A549 (cell line): ENCODE measurements at regions not wholly inside any gene's neighbourhood (a gene's known extent, or its start where the extent isn't known, plus 50 kb on each side); places are given as distances from the start of the nearest gene placed in this dataset.
A peak's percentile ranks its signal among the peaks of the same experiment; 100 is the strongest.

Source experiments
- ATAC-seq, 2 experiments: fragments of 200-7000 bp in 1 of 2; fragments of >200 bp in 1 of 2; cut with Nextera tagmentation in 1 of 2; cut with Tn5 transposase in 1 of 2; 3 replicates each; pipeline versions ENCODE4 v1.8.0 to v1.9.1; 2018 to 2020; ENCODE audit warnings: mild to moderate bottlenecking in 1 of 2, moderate library complexity in 1 of 2
- CTCF ChIA-PET: fragments of 300-600 bp; sonication (Branson Sonifier 250); formaldehyde crosslinking; extraction: SDS; loops from one replicate; lab custom pipeline; 2021; ENCODE audit warnings: antibody characterized with exemption, inconsistent platforms; lab: Yijun Ruan, JAX
- POLR2A ChIA-PET: fragments of 350-600 bp; formaldehyde crosslinking; extraction: SDS; loops from one replicate; lab custom pipeline; 2021; ENCODE audit warnings: antibody characterized with exemption, inconsistent platforms; lab: Yijun Ruan, JAX
- DNase-seq, 2 experiments: peaks; one replicate each; pipeline versions ENCODE4 v3.0.0 to v3.0.0-alpha.2; 2011 to 2016; ENCODE audit warnings: low read depth in 1 of 2, low spot score in 1 of 2
- FAIRE-seq: peaks from 2 replicates; lab custom pipeline; 2011; peaks lifted over from hg19 to GRCh38; lab: Jason Lieb, UNC
- H3K27ac ChIP-seq, 2 experiments: fragments of >200 bp; sonication (Bioruptor Twin); formaldehyde crosslinking; 3 replicates each; pipeline ENCODE4 v1.5.1; 2016 to 2017
- H3K4me1 ChIP-seq: fragments of >200 bp; sonication (Bioruptor Twin); formaldehyde crosslinking; 3 replicates; pipeline ENCODE4 v1.6.1; 2016
- H3K4me2 ChIP-seq: fragments of >200 bp; sonication (Bioruptor Twin); formaldehyde crosslinking; 3 replicates; pipeline ENCODE4 v1.6.1; 2016
- H3K4me3 ChIP-seq: fragments of >200 bp; sonication (Bioruptor Twin); formaldehyde crosslinking; 3 replicates; pipeline ENCODE4 v1.5.1; 2016
- H3K9me3 ChIP-seq: fragments of >200 bp; sonication (Bioruptor Twin); formaldehyde crosslinking; 3 replicates; pipeline ENCODE4 v1.6.1; 2016
- ATOH8 ChIP-seq: fragments of 250-450 bp; sonication (Bioruptor Pico); IDR thresholded peaks from 2 replicates; pipeline ENCODE4 v1.5.0; 2020; ENCODE audit warnings: low read depth, mild to moderate bottlenecking, moderate library complexity
- BHLHE40 ChIP-seq: IDR thresholded peaks from 2 replicates; pipeline ENCODE4 v1.6.1; 2012; ENCODE audit warnings: low read depth, low read length, inconsistent platforms
- CBX2 ChIP-seq: fragments of 200-600 bp; sonication (generic); IDR thresholded peaks from 2 replicates; pipeline ENCODE4 v1.6.1; 2016; ENCODE audit warnings: low read depth, mild to moderate bottlenecking, borderline replicate concordance
- CHD4 ChIP-seq: fragments of 200-600 bp; sonication (generic); IDR thresholded peaks from 2 replicates; pipeline ENCODE4 v1.6.1; 2016; ENCODE audit warnings: antibody characterized with exemption, mild to moderate bottlenecking, borderline replicate concordance
- EHF ChIP-seq: fragments of 250-450 bp; sonication (Bioruptor Pico); IDR thresholded peaks from 2 replicates; pipeline ENCODE4 v1.5.0; 2020; ENCODE audit warnings: mild to moderate bottlenecking
- EHMT2 ChIP-seq: fragments of 200-600 bp; sonication (generic); IDR thresholded peaks from 2 replicates; pipeline ENCODE4 v1.6.1; 2016; ENCODE audit warnings: antibody characterized with exemption, low read depth, mild to moderate bottlenecking, moderate library complexity
- FOSL2 ChIP-seq, 2 experiments: fragments of 450-650 bp in 1 of 2; fragments of >200 bp in 1 of 2; sonication (Bioruptor Twin) in 1 of 2; formaldehyde crosslinking; IDR thresholded peaks; 2 replicates each; pipeline versions ENCODE4 v1.5.0 to v1.6.1; 2016 to 2020; ENCODE audit warnings: mild to moderate bottlenecking in 1 of 2, moderate library complexity in 1 of 2
- FOXS1 ChIP-seq: fragments of 250-450 bp; sonication (Bioruptor Pico); IDR thresholded peaks from 2 replicates; pipeline ENCODE4 v1.5.0; 2020; ENCODE audit warnings: mild to moderate bottlenecking, moderate library complexity
- GATA3 ChIP-seq: IDR thresholded peaks from 2 replicates; pipeline ENCODE4 v1.6.1; 2012; ENCODE audit warnings: borderline replicate concordance
- HEYL ChIP-seq: fragments of 250-450 bp; sonication (Bioruptor Pico); IDR thresholded peaks from 2 replicates; pipeline ENCODE4 v1.8.0; 2021; ENCODE audit warnings: mild to moderate bottlenecking, moderate library complexity
- JUN ChIP-seq, 2 experiments: fragments of >200 bp; sonication (Bioruptor Twin); formaldehyde crosslinking; IDR thresholded peaks; 2 replicates in 1 of 2; 3 replicates in 1 of 2; pipeline ENCODE4 v1.6.1; 2016 to 2017
- KDM5A ChIP-seq: fragments of 200-600 bp; sonication (generic); IDR thresholded peaks from 2 replicates; pipeline ENCODE4 v1.6.1; 2016; ENCODE audit warnings: antibody characterized with exemption, mild to moderate bottlenecking
- MAFK ChIP-seq: fragments of 450-650 bp; IDR thresholded peaks from 2 replicates; pipeline ENCODE4 v1.6.1; 2014; ENCODE audit not compliant: partially characterized antibody
- NFE2L2 ChIP-seq: fragments of 150-350 bp; conservative IDR thresholded peaks from 2 replicates; pipeline ENCODE4 v1.6.1; 2014; ENCODE audit warnings: low read length
- RAD21 ChIP-seq, 2 experiments: fragments of >200 bp in 1 of 2; sonication (Bioruptor Twin) in 1 of 2; formaldehyde crosslinking in 1 of 2; IDR thresholded peaks in 1 of 2; conservative IDR thresholded peaks in 1 of 2; 2 replicates in 1 of 2; 3 replicates in 1 of 2; pipeline ENCODE4 v1.6.1; 2012 to 2018; ENCODE audit warnings: inconsistent platforms in 1 of 2
- RNF2 ChIP-seq: fragments of 200-600 bp; sonication (generic); IDR thresholded peaks from 2 replicates; pipeline ENCODE4 v1.6.1; 2016; ENCODE audit warnings: low read depth, mild to moderate bottlenecking, antibody characterized with exemption, moderate library complexity, borderline replicate concordance
- ZC3H11A ChIP-seq: fragments of 450-650 bp; IDR thresholded peaks from 2 replicates; pipeline ENCODE4 v1.6.1; 2014; ENCODE audit warnings: antibody characterized with exemption, mild to moderate bottlenecking
- ZSCAN20 ChIP-seq: fragments of 250-450 bp; sonication (Bioruptor Pico); IDR thresholded peaks from 2 replicates; pipeline ENCODE4 v1.8.0; 2022; ENCODE audit warnings: mild to moderate bottlenecking, moderate library complexity
- WGBS: methylation state at CpG from one replicate; pipeline ENCODE4 v1.1.6; 2017; ENCODE audit errors: missing lambda C conversion rate; 5-methylcytosine and 5-hydroxymethylcytosine counted together
- TF ChIP-seq, protein P1 (sequence below): fragments of 200-600 bp; sonication (generic); IDR thresholded peaks from 2 replicates; pipeline ENCODE4 v1.6.1; 2016; ENCODE audit warnings: antibody characterized with exemption, mild to moderate bottlenecking, moderate library complexity
- TF ChIP-seq, protein P2 (sequence below): IDR thresholded peaks from 2 replicates; pipeline ENCODE4 v1.6.1; 2012
- TF ChIP-seq, protein P3 (sequence below): fragments of 250-450 bp; sonication (Bioruptor Pico); IDR thresholded peaks from 2 replicates; pipeline ENCODE4 v1.5.0; 2021; ENCODE audit warnings: mild to moderate bottlenecking, moderate library complexity, borderline replicate concordance

GRCh38 chr2:220533485-220533884 is 906.1 kb downstream of the SLC4A3 start:
- Histone ChIP-seq H3K27ac (no peak overlapping the region), H3K4me2 (no peak overlapping the region), H3K4me3 (no peak overlapping the region), H3K9me3 (peaks cover 13% of the 10 kb centered on the region), H3K4me1 (0 out of 3 replicates have a peak, but pooled peaks cover 4% of the 10 kb centered on the region)
- ATAC-seq (peak; percentile 84 to 86), FAIRE-seq (no peak), DNase-seq (peak; percentile 32 to 68)
- TF ChIP-seq FOXS1 (CRISPR knock-in tag): no peak
- no peak for TF ChIP-seq EHMT2
- peak; percentile 57 for TF ChIP-seq GATA3
- TF ChIP-seq, protein P1, sequence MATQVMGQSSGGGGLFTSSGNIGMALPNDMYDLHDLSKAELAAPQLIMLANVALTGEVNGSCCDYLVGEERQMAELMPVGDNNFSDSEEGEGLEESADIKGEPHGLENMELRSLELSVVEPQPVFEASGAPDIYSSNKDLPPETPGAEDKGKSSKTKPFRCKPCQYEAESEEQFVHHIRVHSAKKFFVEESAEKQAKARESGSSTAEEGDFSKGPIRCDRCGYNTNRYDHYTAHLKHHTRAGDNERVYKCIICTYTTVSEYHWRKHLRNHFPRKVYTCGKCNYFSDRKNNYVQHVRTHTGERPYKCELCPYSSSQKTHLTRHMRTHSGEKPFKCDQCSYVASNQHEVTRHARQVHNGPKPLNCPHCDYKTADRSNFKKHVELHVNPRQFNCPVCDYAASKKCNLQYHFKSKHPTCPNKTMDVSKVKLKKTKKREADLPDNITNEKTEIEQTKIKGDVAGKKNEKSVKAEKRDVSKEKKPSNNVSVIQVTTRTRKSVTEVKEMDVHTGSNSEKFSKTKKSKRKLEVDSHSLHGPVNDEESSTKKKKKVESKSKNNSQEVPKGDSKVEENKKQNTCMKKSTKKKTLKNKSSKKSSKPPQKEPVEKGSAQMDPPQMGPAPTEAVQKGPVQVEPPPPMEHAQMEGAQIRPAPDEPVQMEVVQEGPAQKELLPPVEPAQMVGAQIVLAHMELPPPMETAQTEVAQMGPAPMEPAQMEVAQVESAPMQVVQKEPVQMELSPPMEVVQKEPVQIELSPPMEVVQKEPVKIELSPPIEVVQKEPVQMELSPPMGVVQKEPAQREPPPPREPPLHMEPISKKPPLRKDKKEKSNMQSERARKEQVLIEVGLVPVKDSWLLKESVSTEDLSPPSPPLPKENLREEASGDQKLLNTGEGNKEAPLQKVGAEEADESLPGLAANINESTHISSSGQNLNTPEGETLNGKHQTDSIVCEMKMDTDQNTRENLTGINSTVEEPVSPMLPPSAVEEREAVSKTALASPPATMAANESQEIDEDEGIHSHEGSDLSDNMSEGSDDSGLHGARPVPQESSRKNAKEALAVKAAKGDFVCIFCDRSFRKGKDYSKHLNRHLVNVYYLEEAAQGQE: no peak
- TF ChIP-seq RAD21 (conservative IDR thresholded peaks at IDR 0.05 in 1 of 2, IDR thresholded peaks at IDR 0.05 in 1 of 2): peak in 1 of 2 experiments; percentile 15; a peak in 1 of 5 replicates
- no peak for TF ChIP-seq EHF (CRISPR knock-in tag)
- TF ChIP-seq MAFK: peak; percentile 86
- no peak for TF ChIP-seq ZSCAN20 (CRISPR knock-in tag)
- ChIA-PET POLR2A (no interaction called here), CTCF (interaction anchor here (1.3 to 1.5 kb wide), 2 partner anchors 9 to 21 kb away, joined by 3 read pairs; no protein-coding TSS in a partner anchor)
- WGBS: 45% methylated on average over 2 of the region's 2 CpGs

DNA sequence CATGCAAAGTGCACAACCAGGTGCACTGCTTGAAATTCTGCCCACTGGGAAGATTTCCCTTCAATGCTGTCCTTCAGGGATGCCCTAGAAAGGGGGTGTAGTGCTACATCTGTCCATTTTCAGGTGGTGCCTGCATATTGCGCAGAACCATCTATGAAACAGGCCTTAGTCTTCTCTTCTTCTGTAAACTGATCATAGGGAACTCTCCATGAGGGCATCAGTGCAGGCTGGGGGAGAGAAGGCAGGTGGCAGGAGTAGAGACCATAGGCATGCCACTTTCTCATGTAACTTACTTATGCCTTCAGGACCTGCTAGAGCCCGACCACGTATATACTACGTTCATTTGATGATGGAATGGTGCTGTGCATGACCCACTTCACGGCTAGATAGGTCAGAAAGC is 912.1 kb downstream of the SLC4A3 start:
- 35% methylated on average over 5 of the region's 5 CpGs for WGBS
- TF ChIP-seq HEYL (CRISPR knock-in tag): no peak
- no peak for TF ChIP-seq EHMT2
- no peak for TF ChIP-seq FOSL2 (IDR thresholded peaks at IDR 0.05)
- TF ChIP-seq FOSL2 (CRISPR knock-in tag; IDR thresholded peaks at IDR 0.05): no peak
- no peak for TF ChIP-seq KDM5A
- TF ChIP-seq, protein P2, sequence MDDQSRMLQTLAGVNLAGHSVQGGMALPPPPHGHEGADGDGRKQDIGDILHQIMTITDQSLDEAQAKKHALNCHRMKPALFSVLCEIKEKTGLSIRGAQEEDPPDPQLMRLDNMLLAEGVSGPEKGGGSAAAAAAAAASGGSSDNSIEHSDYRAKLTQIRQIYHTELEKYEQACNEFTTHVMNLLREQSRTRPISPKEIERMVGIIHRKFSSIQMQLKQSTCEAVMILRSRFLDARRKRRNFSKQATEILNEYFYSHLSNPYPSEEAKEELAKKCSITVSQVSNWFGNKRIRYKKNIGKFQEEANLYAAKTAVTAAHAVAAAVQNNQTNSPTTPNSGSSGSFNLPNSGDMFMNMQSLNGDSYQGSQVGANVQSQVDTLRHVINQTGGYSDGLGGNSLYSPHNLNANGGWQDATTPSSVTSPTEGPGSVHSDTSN: no peak
- no peak for TF ChIP-seq ZC3H11A
- TF ChIP-seq ZSCAN20 (CRISPR knock-in tag): no peak
- TF ChIP-seq NFE2L2: no peak
- no peak for TF ChIP-seq CHD4
- no peak for TF ChIP-seq BHLHE40
- TF ChIP-seq CBX2: no peak
- TF ChIP-seq JUN (IDR thresholded peaks at IDR 0.05): no peak
- TF ChIP-seq RNF2: no peak
- TF ChIP-seq, protein P3, sequence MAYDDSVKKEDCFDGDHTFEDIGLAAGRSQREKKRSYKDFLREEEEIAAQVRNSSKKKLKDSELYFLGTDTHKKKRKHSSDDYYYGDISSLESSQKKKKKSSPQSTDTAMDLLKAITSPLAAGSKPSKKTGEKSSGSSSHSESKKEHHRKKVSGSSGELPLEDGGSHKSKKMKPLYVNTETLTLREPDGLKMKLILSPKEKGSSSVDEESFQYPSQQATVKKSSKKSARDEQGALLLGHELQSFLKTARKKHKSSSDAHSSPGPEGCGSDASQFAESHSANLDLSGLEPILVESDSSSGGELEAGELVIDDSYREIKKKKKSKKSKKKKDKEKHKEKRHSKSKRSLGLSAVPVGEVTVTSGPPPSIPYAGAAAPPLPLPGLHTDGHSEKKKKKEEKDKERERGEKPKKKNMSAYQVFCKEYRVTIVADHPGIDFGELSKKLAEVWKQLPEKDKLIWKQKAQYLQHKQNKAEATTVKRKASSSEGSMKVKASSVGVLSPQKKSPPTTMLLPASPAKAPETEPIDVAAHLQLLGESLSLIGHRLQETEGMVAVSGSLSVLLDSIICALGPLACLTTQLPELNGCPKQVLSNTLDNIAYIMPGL: no peak
- TF ChIP-seq ATOH8 (CRISPR knock-in tag): no peak
- TF ChIP-seq MAFK: no peak
- ChIA-PET CTCF (no interaction called here), POLR2A (no interaction called here)
- Histone ChIP-seq H3K4me2 (no peak overlapping the region), H3K4me3 (no peak overlapping the region), H3K27ac (no peak overlapping the region), H3K4me1 (no peaks in the 10 kb centered on the region), H3K9me3 (peaks cover 12% of the 10 kb centered on the region)
- ATAC-seq (no peak), FAIRE-seq (no peak), DNase-seq (no peak)
